SU-DHL-6 (cell line): ENCODE measurements at regions not wholly inside any gene's neighbourhood (a gene's known extent, or its start where the extent isn't known, plus 50 kb on each side); places are given as distances from the start of the nearest gene placed in this dataset.

Experiments
- CTCF ChIP-seq: fragments of 200-600 bp; sonication (generic); IDR thresholded peaks from one replicate; pipeline ENCODE4 v1.5.1; 2017; ENCODE audit warnings: antibody characterized with exemption, mild to moderate bottlenecking, low read length, moderate library complexity; ENCODE audit not compliant: insufficient read depth, poor library complexity, severe bottlenecking
- EZH2phosphoT487 ChIP-seq: fragments of 200-600 bp; sonication (generic), shearing (Covaris generic); conservative IDR thresholded peaks from 2 replicates; pipeline ENCODE4 v1.6.1; 2018; ENCODE audit warnings: mild to moderate bottlenecking, antibody characterized with exemption, low read length, moderate library complexity, mixed read lengths

- no peak for TF ChIP-seq CTCF
- no peak for TF ChIP-seq EZH2phosphoT487
Measured at GRCh38 chr13:104592545-104593250, 1526.5 kb upstream of the SLC10A2 start.
